DOHH2 (cell line): ENCODE measurements at regions not wholly inside any gene's neighbourhood (a gene's known extent, or its start where the extent isn't known, plus 50 kb on each side); places are given as distances from the start of the nearest gene placed in this dataset.
"Not testable (repeated sequence)": the region's sequence is repeated elsewhere in the genome, so short reads cannot be mapped to it uniquely, and the experiment has no call there.

Source experiments
- H3F3A ChIP-seq: fragments of 200-600 bp; sonication (generic), shearing (Covaris generic); 2 replicates; pipeline ENCODE4 v1.6.0; 2016; ENCODE audit warnings: antibody characterized with exemption, mild to moderate bottlenecking; ENCODE audit not compliant: control insufficient read depth, insufficient read depth
- H3K27ac ChIP-seq: fragments of 200-600 bp; sonication (generic); 2 replicates; pipeline ENCODE4 v1.5.1; 2014; ENCODE audit warnings: low read depth, mild to moderate bottlenecking, low read length, moderate library complexity
- H3K27me3 ChIP-seq: fragments of 200-600 bp; sonication (generic); 2 replicates; pipeline ENCODE4 v1.6.1; 2014; ENCODE audit warnings: mild to moderate bottlenecking, low read length, mixed read lengths; ENCODE audit not compliant: control insufficient read depth
- H3K36me3 ChIP-seq: fragments of 200-600 bp; sonication (generic); 2 replicates; pipeline ENCODE4 v1.6.1; 2014; ENCODE audit warnings: mild to moderate bottlenecking, low read length, moderate library complexity, mixed read lengths; ENCODE audit not compliant: control insufficient read depth
- H3K4me1 ChIP-seq: fragments of 200-600 bp; sonication (generic); 2 replicates; pipeline ENCODE4 v1.6.1; 2014; ENCODE audit warnings: mild to moderate bottlenecking, low read length, mixed read lengths; ENCODE audit not compliant: control insufficient read depth
- H3K4me2 ChIP-seq: fragments of 200-600 bp; sonication (generic); 2 replicates; pipeline ENCODE4 v1.6.0; 2014; ENCODE audit warnings: mild to moderate bottlenecking, low read length, moderate library complexity
- H3K4me3 ChIP-seq: fragments of 200-600 bp; sonication (generic); 2 replicates; pipeline ENCODE4 v1.5.1; 2014; ENCODE audit warnings: mild to moderate bottlenecking, low read length, mixed read lengths
- H3K79me2 ChIP-seq: fragments of 200-600 bp; sonication (generic); 2 replicates; pipeline ENCODE4 v1.6.1; 2014; ENCODE audit warnings: mild to moderate bottlenecking, low read length, mixed read lengths; ENCODE audit not compliant: control insufficient read depth
- H3K9me2 ChIP-seq: fragments of 200-600 bp; sonication (generic); replicated peaks from 2 replicates; pipeline ENCODE4 v1.6.1; 2014; ENCODE audit warnings: mild to moderate bottlenecking, low read length, mixed read lengths; ENCODE audit not compliant: control insufficient read depth
- H3K9me3 ChIP-seq: fragments of 200-600 bp; sonication (generic); 2 replicates; pipeline ENCODE4 v1.6.1; 2014; ENCODE audit warnings: antibody characterized with exemption, low read length, mixed read lengths; ENCODE audit not compliant: control insufficient read depth, insufficient read depth
- H4K20me1 ChIP-seq: fragments of 200-600 bp; sonication (generic); 2 replicates; pipeline ENCODE4 v1.6.0; 2014; ENCODE audit warnings: low read depth, mild to moderate bottlenecking, antibody characterized with exemption, low read length, moderate library complexity; ENCODE audit not compliant: control insufficient read depth, insufficient read depth
- EZH2phosphoT487 ChIP-seq: fragments of 200-600 bp; sonication (generic); IDR thresholded peaks from 2 replicates; pipeline ENCODE4 v1.6.1; 2017; ENCODE audit warnings: borderline replicate concordance, mild to moderate bottlenecking, antibody characterized with exemption, low read length, moderate library complexity, mixed read lengths
- TF ChIP-seq, protein P1 (sequence below): fragments of 200-600 bp; sonication (generic); IDR thresholded peaks from one replicate; pipeline ENCODE4 v1.5.1; 2014; ENCODE audit warnings: antibody characterized with exemption, mild to moderate bottlenecking, low read depth, low read length; ENCODE audit not compliant: poor library complexity, severe bottlenecking

DNA sequence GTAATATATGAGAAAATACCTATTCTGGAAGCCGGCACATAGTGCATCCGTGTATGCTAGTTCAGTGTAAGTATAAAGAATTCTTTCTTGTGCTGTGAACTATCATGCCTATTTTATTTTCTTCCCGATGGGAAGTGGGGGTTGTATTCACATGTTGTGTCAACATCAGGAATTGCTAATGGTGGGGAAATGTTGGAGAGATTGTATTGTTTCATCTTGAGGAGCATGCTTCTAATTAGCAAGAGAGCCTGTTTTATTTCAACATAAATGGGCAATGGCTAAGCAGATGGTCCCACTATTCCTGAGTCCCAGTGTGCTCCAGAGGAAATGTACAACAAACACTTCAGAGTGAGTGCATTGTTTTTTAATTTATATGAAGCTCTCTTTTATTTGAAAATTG lies 485.2 kb downstream of the PLPP3 start:
- H3K9me2 ChIP-seq, result no peaks in the 10 kb centered on the region
- H3F3A ChIP-seq, result no peaks in the 10 kb centered on the region
- no peak overlapping the region for H3K27ac ChIP-seq
- no peaks in the 10 kb centered on the region for H3K27me3 ChIP-seq
- no peaks in the 10 kb centered on the region for H3K79me2 ChIP-seq
- TF ChIP-seq, protein P1, sequence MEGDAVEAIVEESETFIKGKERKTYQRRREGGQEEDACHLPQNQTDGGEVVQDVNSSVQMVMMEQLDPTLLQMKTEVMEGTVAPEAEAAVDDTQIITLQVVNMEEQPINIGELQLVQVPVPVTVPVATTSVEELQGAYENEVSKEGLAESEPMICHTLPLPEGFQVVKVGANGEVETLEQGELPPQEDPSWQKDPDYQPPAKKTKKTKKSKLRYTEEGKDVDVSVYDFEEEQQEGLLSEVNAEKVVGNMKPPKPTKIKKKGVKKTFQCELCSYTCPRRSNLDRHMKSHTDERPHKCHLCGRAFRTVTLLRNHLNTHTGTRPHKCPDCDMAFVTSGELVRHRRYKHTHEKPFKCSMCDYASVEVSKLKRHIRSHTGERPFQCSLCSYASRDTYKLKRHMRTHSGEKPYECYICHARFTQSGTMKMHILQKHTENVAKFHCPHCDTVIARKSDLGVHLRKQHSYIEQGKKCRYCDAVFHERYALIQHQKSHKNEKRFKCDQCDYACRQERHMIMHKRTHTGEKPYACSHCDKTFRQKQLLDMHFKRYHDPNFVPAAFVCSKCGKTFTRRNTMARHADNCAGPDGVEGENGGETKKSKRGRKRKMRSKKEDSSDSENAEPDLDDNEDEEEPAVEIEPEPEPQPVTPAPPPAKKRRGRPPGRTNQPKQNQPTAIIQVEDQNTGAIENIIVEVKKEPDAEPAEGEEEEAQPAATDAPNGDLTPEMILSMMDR, result no peak
- TF ChIP-seq EZH2phosphoT487, result no peak
- H3K4me2 ChIP-seq, result no peak overlapping the region
- no peak overlapping the region for H3K4me3 ChIP-seq
- H3K36me3 ChIP-seq, result no peaks in the 10 kb centered on the region
- H3K4me1 ChIP-seq, result no peaks in the 10 kb centered on the region
- no peaks in the 10 kb centered on the region for H3K9me3 ChIP-seq
- H4K20me1 ChIP-seq, result no peaks in the 10 kb centered on the region

DNA sequence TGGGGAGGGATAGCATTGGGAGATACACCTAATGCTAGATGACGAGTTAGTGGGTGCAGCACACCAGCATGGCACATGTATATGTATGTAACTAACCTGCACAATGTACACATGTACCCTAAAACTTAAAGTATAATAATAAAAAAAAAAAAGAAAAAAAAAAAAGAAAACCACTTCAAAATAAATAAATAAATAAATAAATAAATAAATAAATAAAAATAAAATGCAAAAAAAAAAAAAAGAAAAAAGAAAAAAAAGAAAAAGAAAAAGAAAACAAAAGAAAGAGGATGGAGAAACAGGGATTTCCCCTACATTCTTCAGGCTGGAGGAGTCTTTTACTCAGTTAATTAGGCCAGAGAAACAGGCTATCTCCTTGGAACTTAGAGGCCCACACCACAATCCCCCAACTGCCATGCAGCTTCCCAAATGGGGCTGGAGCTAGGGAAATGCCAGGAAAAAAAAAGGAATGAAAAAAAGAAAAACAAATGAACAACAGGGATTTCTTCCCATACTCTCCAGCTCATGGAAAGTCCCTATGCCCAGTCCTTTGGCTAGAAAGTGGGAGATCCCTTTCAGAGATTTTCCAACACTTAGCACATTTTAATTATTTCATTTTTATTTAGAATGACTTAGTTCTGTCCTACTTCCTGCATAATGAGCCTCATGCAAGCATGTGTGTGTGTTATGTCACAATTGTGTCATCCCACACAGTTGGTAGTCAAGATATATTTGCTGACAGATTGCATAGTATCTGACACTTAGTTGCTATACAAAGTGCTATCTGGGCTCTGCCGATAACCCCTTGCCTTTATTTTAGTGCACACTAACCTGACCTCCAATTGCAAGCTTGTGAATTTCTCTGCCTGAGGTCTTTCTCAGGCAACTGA lies 486.4 kb downstream of the PLPP3 start:
- no peaks in the 10 kb centered on the region for H3K79me2 ChIP-seq
- H3K27me3 ChIP-seq, result no peaks in the 10 kb centered on the region
- no peaks in the 10 kb centered on the region for H3K36me3 ChIP-seq
- H3F3A ChIP-seq, result no peaks in the 10 kb centered on the region
- TF ChIP-seq, protein P1, result no peak
- TF ChIP-seq EZH2phosphoT487, result no peak
- no peak overlapping the region for H3K4me2 ChIP-seq
- H3K9me2 ChIP-seq, result no peaks in the 10 kb centered on the region
- H3K4me3 ChIP-seq, result no peak overlapping the region
- H4K20me1 ChIP-seq, result no peaks in the 10 kb centered on the region
- H3K9me3 ChIP-seq, result no peaks in the 10 kb centered on the region
- no peak overlapping the region for H3K27ac ChIP-seq
- H3K4me1 ChIP-seq, result no peaks in the 10 kb centered on the region

DNA sequence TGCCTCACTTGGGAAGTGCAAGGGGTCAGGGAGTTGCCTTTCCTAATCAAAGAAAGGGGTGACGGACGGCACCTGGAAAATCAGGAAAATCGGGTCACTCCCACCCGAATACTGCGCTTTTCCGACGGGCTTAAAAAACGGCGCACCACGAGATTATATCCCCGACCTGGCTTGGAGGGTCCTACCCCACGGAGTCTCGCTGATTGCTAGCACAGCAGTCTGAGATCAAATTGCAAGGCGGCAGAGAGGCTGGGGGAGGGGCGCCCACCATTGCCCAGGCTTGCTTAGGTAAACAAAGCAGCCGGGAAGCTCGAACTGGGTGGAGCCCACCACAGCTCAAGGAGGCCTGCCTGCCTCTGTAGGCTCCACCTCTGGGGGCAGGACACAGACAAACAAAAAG lies 489.5 kb downstream of the PLPP3 start:
- H3K27me3 ChIP-seq, H3K79me2 ChIP-seq, H3K4me3 ChIP-seq, H3F3A ChIP-seq, H3K9me2 ChIP-seq, H3K9me3 ChIP-seq, H4K20me1 ChIP-seq, H3K4me1 ChIP-seq, H3K27ac ChIP-seq, H3K4me2 ChIP-seq, H3K36me3 ChIP-seq: not testable (repeated sequence)

DNA sequence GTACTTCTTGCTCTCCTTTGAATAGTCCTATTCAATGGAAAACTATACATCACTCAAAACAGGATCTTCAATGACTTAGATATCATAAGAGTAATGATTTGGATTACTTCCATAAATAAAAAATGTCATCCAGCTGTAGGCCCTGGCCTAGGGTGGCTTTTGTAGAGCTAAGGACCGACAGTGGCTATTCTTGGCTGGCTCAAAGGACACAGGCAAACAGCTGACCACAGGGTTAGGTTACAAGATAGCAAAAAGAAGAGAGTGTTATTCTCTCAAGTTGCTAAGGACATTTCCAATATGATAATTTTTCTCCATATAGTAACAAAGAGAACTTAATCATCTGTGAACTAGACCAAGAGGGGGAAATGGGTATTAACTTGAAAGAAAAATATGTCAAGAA lies 495.1 kb downstream of the PLPP3 start:
- H3K4me2 ChIP-seq, result no peak overlapping the region
- H3K27ac ChIP-seq, result no peak overlapping the region
- no peak overlapping the region for H3K4me3 ChIP-seq
- TF ChIP-seq, protein P1, result no peak
- no peak for TF ChIP-seq EZH2phosphoT487
- H3K9me3 ChIP-seq, result no peaks in the 10 kb centered on the region
- no peaks in the 10 kb centered on the region for H3K27me3 ChIP-seq
- no peaks in the 10 kb centered on the region for H3K4me1 ChIP-seq
- H4K20me1 ChIP-seq, result no peaks in the 10 kb centered on the region
- no peaks in the 10 kb centered on the region for H3K79me2 ChIP-seq
- H3K36me3 ChIP-seq, result no peaks in the 10 kb centered on the region
- H3F3A ChIP-seq, result no peaks in the 10 kb centered on the region
- H3K9me2 ChIP-seq, result no peaks in the 10 kb centered on the region
